GM19452 (cell line): ENCODE measurements at regions not wholly inside any gene's neighbourhood (a gene's known extent, or its start where the extent isn't known, plus 50 kb on each side); places are given as distances from the start of the nearest gene placed in this dataset.

Experiments used
- ATAC-seq: cut with Tn5 transposase; IDR thresholded peaks from one replicate; pipeline ENCODE4 v1.9.1; 2021; ENCODE audit not compliant: unreplicated experiment

DNA sequence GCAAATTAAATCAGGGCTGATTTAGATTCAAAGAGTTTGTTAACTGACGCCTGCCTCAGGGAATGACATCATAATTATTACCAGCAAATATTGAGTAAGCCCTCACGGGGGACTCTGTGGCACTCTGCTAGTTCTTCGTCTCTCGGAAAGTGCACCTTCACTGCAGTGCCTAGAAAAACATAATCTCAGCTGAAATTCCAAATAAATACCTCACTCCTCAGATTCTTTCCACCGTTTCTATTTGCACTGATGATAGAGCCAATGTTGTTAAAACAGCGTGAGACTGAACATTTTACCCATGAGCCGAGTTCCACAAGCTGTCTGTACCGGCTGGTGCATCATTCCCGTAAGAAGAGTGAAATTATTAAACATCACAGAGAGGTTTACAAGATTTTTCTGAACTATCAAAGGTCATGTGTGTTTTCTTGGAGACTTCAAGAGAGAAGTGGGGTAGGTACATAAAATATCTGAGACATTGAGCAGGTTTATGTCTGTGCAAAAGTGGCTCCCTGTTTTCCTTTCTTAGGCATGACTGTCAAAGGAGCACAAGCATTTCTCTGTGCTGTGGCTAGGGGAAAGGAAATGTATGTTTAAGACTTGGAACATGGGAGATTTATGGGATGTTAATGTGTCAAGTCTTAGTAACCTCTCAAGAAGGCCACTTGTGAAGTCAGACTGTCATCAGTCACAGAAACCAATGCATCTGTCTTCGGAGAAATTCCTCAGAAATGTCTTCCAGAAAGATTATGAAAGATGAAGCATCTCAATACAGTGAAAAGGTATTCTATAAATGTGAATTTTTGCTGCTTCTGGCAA is 119.6 kb downstream of the CBLL2 start:
- no peak for ATAC-seq

DNA sequence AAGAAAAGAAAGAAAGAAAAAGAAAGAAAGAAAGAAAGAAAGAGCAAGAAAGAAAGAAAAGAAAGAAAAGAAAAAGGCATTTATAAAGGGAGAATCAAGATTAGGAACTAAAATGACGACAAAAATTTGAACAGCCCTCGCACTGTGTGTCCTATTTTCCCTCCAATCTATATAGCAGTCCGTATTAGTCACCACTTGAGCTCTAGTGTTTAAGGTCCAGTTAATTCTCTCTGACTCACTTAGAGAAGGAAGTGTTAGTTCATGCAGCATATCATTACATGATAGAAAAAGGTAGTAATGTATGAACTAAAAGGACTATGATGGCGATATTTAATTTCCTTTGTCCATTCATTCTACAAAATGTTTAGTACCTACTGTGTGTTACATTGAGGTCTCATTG is 122.7 kb downstream of the CBLL2 start:
- no peak for ATAC-seq

DNA sequence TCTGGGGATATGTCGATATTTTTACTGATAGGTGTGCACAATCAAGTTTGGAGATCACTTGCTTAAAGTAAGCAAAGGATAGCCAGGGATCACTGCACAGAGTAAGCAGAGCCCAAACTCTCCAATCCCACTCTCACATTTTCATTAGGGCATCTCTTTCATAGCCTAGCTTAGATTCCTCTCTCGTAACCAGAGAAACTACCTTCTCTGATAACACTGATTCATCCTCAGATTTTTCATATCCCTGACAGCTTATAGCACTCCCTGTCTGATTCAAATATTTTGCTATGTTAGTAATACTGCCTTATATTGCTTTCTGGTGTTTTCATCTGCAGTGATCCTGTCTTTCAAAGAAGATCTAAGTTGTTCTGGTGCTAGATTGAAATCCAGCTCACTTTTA is 123.7 kb downstream of the CBLL2 start:
- ATAC-seq, result no peak

DNA sequence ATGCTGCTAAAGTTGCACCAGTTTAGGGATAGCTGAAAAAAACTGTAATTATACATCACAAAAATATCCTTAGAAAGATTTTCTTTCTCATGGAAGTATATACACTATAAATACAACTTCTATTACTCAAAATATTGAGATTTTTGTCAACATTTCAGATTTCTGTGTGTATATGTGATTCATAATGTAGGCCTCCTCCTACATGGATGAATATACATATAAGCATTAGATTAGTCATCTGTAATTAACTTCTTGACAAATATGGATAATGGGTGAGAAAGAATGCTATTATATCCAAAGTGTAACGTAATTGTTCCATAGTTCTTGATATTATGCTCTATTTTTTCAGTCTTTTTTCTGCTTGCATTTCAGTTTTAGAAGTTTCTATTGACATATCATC is 124.9 kb downstream of the CBLL2 start:
- no peak for ATAC-seq

DNA sequence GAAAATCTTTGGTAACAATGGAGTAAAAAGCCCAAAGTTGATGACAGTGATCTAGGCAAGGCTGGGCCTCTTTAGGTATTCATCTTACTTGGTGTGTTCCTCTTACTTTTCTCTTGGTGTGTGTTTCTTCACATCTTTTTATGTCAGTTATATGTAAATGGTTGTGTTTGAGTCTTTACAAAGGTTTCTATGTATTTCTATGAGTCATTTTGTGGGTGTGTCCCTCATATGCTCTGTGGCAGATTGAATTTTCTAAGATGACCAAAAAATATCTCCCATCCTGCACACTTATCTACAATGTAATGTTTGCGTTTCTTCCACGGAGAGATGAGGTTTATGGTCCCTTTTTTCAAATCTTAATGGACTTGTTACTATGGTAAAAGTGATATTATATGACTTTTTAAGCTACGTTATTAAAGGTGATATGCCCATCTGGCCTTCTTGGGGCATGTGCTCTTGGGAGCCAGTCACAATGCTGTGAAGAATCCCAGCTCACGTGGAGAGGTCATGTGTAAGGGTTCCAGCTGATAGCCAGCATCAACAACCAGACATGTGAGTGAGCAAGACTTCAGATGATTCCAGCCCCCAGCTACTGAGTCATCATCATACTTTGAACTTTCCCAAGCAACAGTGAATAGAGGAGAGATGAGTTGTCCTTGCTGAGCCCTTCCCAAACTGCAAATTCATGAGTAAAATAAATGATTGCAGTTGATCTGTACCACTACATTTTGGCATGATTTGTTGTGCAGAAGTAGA is 126.9 kb downstream of the CBLL2 start:
- no peak for ATAC-seq

DNA sequence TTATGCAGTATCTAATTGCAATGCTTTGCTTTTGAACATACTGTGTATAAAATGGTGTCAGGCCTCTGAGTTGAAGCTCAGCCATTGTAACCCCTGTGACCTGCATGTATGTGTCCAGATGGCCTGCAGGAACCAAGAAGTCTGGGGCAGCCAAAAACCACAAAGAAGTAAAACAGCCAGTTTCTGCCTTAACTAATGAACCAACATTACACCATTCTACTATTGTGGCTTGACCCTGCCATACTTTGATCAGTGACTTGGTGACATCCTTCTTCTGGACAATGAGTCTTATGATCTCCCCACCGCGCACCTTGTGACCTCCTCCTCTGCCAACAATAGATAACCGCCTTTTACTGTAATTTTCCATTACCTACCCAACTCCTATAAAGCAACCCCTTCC is 131.6 kb downstream of the CBLL2 start:
- ATAC-seq, result no peak

DNA sequence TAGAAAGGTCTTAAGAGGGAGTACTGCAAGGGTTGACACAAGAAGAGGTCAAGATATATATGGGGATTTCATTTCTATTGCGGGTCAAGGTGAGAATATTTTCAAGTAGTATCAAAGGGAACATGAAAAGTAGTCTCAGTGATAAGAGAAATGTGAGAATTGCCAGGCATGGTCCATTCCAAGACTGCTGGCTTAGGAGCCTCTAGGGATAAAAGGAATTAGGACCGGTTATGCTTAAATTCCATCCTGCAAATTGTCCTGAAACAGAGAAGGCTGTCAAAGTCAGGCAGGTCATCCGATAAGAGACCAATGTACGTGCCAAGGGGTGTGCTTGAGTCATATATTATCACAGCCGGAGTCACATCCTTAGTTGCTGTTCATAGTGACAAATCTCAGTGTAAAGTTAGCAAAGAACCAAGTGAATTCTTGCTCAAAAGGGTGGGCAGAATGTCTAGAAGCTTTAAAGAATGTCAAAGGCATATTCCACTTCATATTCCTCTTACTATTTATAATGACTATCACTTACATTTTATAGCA is 133.6 kb downstream of the CBLL2 start:
- no peak for ATAC-seq

DNA sequence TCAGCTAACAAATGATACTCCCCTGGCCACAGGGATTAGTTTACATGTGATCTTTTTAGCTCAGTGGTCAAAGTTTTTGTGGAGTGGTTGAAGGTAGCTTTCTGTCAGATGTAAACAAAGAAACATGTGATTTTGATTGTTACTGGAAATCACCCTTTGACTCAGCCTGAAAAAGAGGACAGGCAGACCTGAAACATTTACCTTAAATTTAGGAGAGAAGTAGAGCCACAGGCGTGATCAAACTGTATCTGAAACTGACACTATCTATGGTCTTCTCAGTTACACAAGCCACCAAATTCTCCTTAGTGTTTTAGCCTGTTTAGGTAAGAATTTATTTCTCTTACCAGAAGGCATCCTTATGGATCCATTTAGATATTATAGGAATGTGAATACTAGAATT is 136.7 kb downstream of the CBLL2 start:
- ATAC-seq, result no peak

DNA sequence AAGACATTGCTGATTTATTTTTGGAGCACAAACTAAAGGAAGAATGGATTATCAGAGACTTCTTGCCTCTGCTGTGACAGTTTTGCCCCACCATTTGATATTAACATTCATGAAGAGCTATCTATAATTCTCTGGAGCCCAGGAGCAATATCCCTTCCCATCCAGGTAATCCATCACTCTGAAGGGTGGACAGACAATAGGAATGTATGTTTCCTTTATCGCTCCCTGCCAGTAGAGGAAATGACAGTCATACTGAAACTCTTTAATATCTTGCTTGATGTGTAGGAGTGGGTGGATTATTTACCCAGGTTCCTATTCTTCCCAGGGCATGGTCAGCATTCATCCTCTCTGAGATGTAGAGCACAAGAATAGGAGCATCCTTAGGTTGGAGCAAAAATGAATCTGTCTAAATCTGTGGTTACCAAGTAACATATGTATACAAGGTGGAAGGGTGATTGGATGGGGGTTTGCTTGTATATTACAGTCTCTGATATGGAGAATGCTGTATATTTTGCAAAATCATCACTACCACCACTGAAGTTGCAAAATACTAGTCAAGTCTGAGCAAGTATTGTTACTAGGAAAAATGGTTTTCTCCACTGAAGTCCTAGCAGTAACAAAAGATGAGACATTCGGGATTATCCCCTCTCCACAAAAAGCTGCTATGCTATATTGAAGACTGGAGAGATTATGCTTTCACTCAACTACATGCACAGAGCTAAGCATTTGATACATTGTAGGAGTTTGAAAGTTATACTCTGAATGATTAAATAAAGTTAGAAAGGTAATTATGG is 151.6 kb downstream of the CBLL2 start:
- ATAC-seq, result no peak

DNA sequence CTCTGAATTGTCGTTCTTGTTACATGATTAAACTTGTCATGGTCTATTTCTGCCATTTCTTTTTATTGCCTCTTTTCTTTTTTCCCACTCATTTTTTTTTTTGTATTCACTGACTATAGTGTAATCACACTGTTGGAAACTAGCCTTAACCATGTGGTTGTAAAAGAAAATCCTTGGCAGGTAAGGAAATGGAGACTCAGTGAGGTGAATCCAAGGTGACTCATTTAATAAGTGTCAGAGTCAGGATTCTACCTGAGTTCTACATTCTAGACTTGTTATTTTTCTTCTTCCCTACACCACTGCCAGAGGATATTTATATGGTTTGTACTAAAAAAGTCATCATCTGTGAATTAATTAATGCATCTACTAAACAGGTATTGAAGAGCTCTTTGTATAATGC is 152.2 kb downstream of the CBLL2 start:
- ATAC-seq, result no peak

DNA sequence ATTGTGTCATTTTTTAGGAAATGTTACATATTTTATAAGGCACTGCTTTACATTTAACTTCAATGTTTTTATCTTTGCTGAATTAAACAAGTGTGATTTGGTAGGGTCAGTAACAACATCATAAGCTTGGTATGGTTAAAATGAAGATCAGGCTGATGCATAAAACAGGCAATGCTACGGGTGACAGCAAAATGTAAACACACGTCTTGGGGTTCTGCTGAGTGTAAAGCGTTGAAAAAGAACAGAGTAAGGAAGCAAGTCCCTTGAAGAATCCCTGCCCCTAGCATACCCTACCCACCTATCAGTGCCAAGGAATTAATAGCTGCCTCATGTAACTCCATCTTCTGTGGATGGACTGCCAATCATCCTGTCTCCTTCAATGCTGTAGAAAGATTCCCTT is 157.0 kb downstream of the CBLL2 start:
- ATAC-seq, result no peak

DNA sequence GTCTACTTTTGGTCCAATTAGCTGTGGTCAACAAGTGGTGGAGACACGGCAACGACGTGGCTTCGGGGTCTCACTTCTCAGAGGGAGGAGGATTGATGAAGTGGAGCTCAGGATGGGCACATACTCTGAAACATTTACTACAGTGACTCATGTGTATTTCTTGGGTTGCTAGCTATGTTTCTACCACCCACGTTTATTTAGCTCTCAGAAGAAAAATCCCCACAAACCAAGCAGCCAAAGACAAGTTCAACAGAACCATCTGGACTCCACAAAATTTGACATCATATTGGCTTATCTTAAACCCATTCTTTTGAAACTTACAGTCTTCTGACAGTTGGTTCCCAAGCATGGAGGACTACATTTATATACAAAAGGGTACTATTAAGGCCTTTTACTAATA is 158.0 kb downstream of the CBLL2 start:
- no peak for ATAC-seq

DNA sequence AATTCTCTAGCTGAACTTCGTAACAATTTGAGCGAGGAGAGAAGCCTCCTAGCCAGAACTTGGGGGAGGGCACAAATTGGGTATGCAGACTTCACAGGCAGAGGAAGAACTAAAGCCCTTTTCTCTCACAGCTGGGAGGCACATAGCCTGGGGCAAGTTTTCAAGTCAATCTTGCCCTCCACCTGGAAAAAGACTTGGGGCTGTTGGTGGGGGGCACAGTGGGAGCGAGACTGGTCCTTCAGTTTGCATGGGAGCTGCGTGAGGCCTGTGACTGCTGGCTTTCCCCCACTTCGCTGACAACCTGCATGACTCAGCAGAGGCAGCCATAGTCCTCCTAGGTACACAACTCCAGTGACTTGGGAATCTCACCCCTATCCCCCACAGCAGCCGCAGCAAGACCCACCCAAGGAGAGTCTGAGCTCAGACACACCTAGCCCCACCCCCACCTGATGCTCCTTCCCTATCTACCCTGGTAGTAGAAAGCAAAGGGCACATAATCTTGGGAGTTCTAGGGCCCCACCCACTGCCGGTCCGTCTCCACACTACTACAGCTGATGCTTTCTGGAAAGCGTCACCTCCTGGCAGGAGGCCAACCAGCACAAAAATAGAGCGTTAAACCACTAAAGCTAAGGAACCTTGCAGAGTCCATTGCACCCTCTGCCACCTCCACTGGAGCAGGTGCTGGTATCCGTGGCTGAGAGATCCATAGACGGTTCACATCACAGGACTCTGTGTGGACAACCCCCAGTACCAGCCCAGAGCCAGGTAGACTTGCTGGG is 160.8 kb downstream of the CBLL2 start:
- no peak for ATAC-seq

DNA sequence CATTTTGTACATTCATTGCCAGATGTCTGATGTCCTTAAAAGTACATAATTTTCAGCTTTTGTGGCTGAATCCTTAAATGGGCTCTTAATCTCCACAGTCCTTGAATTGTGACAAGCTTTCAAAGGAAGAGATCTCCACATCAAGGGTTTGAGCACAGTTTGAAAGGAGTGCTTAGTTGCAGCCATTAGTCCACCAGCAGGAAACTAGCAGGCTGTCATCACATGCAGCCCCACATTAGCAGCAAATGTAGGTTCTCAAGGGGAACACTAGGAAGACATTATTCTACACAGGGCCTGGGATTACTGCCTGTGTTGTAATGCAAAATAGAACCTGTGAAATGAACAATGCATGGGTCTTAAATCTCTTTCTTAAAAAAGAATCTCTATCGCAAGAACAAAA is 173.2 kb downstream of the CBLL2 start:
- no peak for ATAC-seq

DNA sequence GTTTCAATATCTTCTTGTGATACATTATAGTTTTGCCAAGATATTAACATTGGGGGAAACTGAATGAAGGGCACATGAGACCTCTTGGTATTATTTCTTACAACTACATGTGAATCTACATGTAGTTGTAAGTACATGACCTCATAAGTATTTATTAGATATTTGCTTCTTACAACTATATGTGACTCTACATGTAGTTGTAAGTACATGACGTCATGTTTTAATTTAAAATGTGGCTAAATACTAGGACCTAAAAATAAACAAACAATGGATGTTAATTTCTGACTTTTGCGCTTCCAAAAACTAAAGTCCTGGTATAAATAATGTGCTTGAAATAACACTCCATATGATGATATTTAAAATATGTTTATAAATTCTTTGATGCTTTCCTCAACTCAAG is 190.2 kb downstream of the CBLL2 start:
- ATAC-seq, result no peak

DNA sequence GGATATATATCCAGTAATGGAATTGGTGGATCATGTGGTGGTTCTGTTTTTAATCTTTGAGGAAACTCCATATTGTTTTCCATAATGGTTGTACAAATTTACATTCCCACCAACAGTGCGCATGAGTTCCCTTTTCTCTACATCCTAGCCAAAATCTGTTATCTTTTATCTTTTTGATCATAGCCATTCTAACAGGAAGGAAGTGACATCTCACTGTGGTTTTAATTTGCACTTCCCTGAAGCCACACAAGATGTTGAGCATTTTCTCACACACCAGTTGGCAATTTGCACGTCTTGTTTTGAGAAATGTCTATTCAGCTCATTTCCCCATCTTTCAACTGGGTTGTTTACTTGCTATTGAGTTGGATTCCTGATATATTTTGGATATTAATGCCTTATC is 194.9 kb downstream of the CBLL2 start:
- ATAC-seq, result no peak

DNA sequence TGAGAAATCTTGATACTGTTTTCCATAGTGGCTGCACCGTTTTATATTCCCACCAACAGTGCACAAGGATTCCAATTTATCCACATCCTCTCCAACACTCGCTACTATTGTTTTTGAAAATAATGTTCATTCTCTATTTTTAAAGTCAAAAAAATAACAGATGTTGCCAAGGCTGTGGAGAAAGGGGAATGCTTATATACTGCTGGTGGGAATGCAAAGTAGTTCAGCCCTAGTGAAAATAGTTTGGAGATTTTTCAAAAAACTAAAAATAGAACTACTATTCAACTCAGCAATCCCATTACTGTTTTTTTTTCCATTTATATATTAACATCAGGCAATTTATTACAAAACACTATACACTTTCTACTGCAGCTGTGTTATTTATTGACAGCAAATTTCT is 208.7 kb downstream of the CBLL2 start:
- no peak for ATAC-seq

DNA sequence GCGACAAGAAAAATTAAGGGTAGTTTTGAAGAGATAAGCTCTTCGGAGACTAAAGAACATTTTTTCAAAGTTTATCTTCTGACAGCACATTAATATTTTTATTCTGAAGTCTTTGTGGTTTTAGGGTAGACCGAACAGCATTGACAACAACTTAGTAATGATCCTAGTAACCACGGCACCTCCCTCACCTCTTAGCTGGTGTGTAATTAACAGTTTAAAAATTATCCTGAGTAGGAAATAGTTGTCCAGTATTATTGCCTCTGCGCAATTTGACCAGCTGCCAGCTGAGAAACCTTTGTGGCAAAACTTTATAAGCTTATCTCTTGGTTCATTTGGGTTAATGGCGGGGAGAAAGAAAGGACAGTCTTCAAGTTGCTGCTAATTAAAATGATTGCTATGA is 213.6 kb downstream of the CBLL2 start:
- no peak for ATAC-seq

DNA sequence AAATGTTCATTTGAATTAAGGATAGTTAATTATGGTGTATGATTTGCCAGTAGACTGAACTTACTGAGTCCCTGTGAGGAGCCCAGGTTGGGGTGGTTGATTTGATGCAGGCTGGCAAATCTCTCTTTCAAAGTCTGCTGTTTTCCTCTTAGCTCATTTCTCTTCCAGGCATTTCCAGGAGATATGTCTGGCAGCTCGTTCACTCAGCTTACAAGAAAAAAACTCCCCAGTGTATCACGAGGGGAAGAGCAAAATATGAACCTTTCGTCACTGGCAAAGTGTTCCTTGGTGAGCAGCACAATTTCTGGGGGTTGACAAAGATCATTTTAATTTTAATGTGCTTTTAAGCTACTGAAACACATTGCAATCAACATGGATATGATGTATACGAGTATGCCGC is 244.2 kb downstream of the CBLL2 start:
- no peak for ATAC-seq

DNA sequence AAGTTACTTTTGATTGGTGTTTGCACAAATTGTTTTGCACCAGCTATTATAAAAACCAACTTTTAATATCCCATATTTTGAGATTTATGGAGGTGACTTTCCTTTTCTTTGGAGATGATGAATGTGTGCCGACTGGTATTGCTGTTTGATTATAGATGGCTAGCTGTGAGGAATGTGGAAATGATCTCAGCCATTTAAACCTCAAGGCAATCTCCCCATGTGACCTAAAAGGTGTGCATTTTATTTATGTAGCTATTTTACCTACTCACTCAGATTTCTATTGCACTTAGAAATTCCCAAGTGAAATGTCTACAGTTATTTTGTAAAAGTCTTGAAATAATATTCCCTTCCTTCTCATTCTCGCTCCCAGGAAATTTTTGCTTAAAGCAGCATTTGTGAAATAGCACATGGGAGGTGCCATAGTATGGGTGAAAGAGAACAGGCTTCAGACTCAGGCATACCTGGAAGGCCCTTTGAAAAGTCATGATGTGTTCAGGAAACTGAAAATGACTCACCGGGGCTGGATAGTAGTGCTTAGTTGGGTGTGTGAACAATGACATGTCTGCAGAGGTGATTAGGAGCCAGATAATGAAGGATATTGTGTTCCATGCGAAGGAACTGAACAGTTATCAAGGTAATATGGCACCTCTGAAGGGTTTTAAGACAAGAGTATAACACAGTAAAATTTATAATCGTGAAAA is 247.6 kb downstream of the CBLL2 start:
- no peak for ATAC-seq
